Liver (tissue), 8 donors: ENCODE measurements at regions not wholly inside any gene's neighbourhood (a gene's known extent, or its start where the extent isn't known, plus 50 kb on each side); places are given as distances from the start of the nearest gene placed in this dataset.

ENCODE experiments used
- DNase-seq: peaks from one replicate; pipeline ENCODE4 v3.0.0-alpha.2; 2017; ENCODE audit warnings: low spot score
- H3K27ac ChIP-seq, 2 donors: one replicate each; pipeline ENCODE4 v1.7.0; 2013; ENCODE audit warnings: inconsistent platforms in 2 of 2, low read length in 2 of 2, control low read depth in 1 of 2, low read depth in 1 of 2, mild to moderate bottlenecking in 1 of 2
- H3K27me3 ChIP-seq, 4 donors: one replicate each; pipeline versions ENCODE4 v1.6.1 to v1.7.0; 2013; ENCODE audit warnings: low read length in 3 of 4, inconsistent platforms in 1 of 4, mild to moderate bottlenecking in 1 of 4, moderate library complexity in 1 of 4; ENCODE audit not compliant: control insufficient read depth in 4 of 4, insufficient read depth in 4 of 4
- H3K36me3 ChIP-seq, 4 donors: one replicate each; pipeline versions ENCODE4 v1.6.1 to v1.7.0; 2013; ENCODE audit warnings: low read length in 3 of 4, mild to moderate bottlenecking in 3 of 4, low read depth in 1 of 4, moderate library complexity in 1 of 4; ENCODE audit not compliant: control insufficient read depth in 4 of 4, insufficient read depth in 3 of 4
- H3K4me1 ChIP-seq, 4 donors: one replicate each; pipeline versions ENCODE4 v1.6.1 to v1.7.0; 2013; ENCODE audit warnings: low read length in 3 of 4, mild to moderate bottlenecking in 3 of 4, moderate library complexity in 1 of 4; ENCODE audit not compliant: control insufficient read depth in 4 of 4, insufficient read depth in 4 of 4
- H3K4me3 ChIP-seq, 3 donors: one replicate each; pipeline versions ENCODE4 v1.6.1 to v1.7.0; 2013; ENCODE audit warnings: low read length in 3 of 3, control low read depth in 1 of 3, low read depth in 1 of 3, mild to moderate bottlenecking in 1 of 3
- H3K9ac ChIP-seq, 2 donors: one replicate each; pipeline ENCODE4 v1.7.0; 2013; ENCODE audit warnings: low read length in 2 of 2, mild to moderate bottlenecking in 2 of 2, moderate library complexity in 2 of 2, control low read depth in 1 of 2, low read depth in 1 of 2
- H3K9me3 ChIP-seq, 4 donors: one replicate each; pipeline versions ENCODE4 v1.6.1 to v1.7.0; 2013; ENCODE audit warnings: low read length in 3 of 4; ENCODE audit not compliant: control insufficient read depth in 4 of 4
- EGR1 ChIP-seq, 2 donors: IDR thresholded peaks; 2 replicates each; pipeline ENCODE4 v1.6.1; 2016 to 2018; ENCODE audit warnings: antibody characterized with exemption in 2 of 2, low read depth in 2 of 2
- FOXA1 ChIP-seq: IDR thresholded peaks from 2 replicates; pipeline ENCODE4 v1.6.1; 2016; ENCODE audit warnings: antibody characterized with exemption
- FOXA2 ChIP-seq: IDR thresholded peaks from 2 replicates; pipeline ENCODE4 v1.6.1; 2016; ENCODE audit warnings: antibody characterized with exemption
- GABPA ChIP-seq, 2 donors: IDR thresholded peaks in 1 of 2; conservative IDR thresholded peaks in 1 of 2; 2 replicates each; pipeline ENCODE4 v1.6.1; 2016; ENCODE audit warnings: antibody characterized with exemption in 2 of 2, mild to moderate bottlenecking in 1 of 2, moderate library complexity in 1 of 2
- HNF4A ChIP-seq, 2 donors: conservative IDR thresholded peaks; 2 replicates each; pipeline ENCODE4 v1.6.1; 2016; ENCODE audit warnings: antibody characterized with exemption in 2 of 2, mild to moderate bottlenecking in 2 of 2
- HNF4G ChIP-seq: IDR thresholded peaks from 2 replicates; pipeline ENCODE4 v1.6.1; 2016; ENCODE audit warnings: antibody characterized with exemption
- JUND ChIP-seq, 2 donors: IDR thresholded peaks; 2 replicates each; pipeline ENCODE4 v1.6.1; 2016; ENCODE audit warnings: antibody characterized with exemption in 2 of 2
- NR2F2 ChIP-seq: IDR thresholded peaks from 2 replicates; pipeline ENCODE4 v1.6.1; 2016; ENCODE audit warnings: antibody characterized with exemption
- RAD21 ChIP-seq, 2 donors: IDR thresholded peaks; 2 replicates each; pipeline ENCODE4 v1.6.1; 2016; ENCODE audit warnings: antibody characterized with exemption in 2 of 2, mild to moderate bottlenecking in 2 of 2
- RXRA ChIP-seq, 2 donors: IDR thresholded peaks; 2 replicates each; pipeline ENCODE4 v1.6.1; 2017 to 2018; ENCODE audit warnings: antibody characterized with exemption in 2 of 2, mild to moderate bottlenecking in 1 of 2
- SP1 ChIP-seq: IDR thresholded peaks from 2 replicates; pipeline ENCODE4 v1.6.1; 2018; ENCODE audit warnings: antibody characterized with exemption, mild to moderate bottlenecking
- TAF1 ChIP-seq: conservative IDR thresholded peaks from 2 replicates; pipeline ENCODE4 v1.6.1; 2016; ENCODE audit warnings: antibody characterized with exemption, mild to moderate bottlenecking
- YY1 ChIP-seq: IDR thresholded peaks from 2 replicates; pipeline ENCODE4 v1.6.1; 2016; ENCODE audit warnings: antibody characterized with exemption, mild to moderate bottlenecking
- WGBS: extraction: QIAGEN DNeasy Blood & Tissue Kit; methylation state at CpG from one replicate; pipeline ENCODE4 v1.1.7; 2013; 5-methylcytosine and 5-hydroxymethylcytosine counted together
- TF ChIP-seq, protein P1 (sequence below): fragments of 150-350 bp; IDR thresholded peaks from 2 replicates; pipeline ENCODE4 v1.5.1; 2017; ENCODE audit warnings: improper control_type of control experiment, low read depth, low read length; ENCODE audit not compliant: missing input control
- TF ChIP-seq, protein P2 (sequence below): IDR thresholded peaks from 2 replicates; pipeline ENCODE4 v1.6.1; 2016; ENCODE audit warnings: antibody characterized with exemption
- TF ChIP-seq, protein P3 (sequence below): IDR thresholded peaks from 2 replicates; pipeline ENCODE4 v1.6.1; 2016; ENCODE audit warnings: antibody characterized with exemption
- TF ChIP-seq, protein P4 (sequence below): IDR thresholded peaks from 2 replicates; pipeline ENCODE4 v1.6.1; 2016; ENCODE audit warnings: antibody characterized with exemption
- TF ChIP-seq, protein P5 (sequence below): IDR thresholded peaks from 2 replicates; pipeline ENCODE4 v1.6.1; 2016; ENCODE audit warnings: antibody characterized with exemption, mild to moderate bottlenecking
- donor health status: healthy.
- donor health status: healthy.
- donor health status: healthy.
- donor health status: healthy.
- donor health status: healthy.

DNA sequence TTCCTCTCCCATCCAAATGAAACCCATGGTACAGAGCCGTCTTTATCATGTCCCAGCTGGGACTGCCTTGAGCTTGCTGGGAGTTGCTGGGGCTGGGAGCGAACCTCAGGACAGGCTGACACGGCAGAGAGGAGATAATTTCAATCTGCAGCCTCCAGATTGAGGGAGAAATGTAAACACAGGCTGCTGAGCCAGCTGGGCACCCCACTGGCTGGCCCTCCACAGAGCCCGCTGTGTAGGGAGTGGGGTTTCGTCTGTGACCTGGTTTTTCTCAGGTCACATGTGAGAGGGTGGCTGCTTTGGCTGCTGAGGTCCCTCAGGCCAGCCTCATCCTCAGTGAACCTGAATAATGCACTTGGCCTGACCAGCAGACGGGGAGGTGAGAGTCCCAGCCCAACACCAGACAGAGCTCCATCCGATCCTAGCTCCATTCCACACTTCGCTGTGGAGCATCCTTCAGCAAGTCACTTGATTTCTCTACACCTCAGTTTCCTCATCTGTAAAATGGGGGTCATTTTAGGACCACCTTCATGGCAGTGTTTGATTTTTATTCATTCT is 121.6 kb upstream of the MRPS22 start (continued):
- TF ChIP-seq, protein P1, sequence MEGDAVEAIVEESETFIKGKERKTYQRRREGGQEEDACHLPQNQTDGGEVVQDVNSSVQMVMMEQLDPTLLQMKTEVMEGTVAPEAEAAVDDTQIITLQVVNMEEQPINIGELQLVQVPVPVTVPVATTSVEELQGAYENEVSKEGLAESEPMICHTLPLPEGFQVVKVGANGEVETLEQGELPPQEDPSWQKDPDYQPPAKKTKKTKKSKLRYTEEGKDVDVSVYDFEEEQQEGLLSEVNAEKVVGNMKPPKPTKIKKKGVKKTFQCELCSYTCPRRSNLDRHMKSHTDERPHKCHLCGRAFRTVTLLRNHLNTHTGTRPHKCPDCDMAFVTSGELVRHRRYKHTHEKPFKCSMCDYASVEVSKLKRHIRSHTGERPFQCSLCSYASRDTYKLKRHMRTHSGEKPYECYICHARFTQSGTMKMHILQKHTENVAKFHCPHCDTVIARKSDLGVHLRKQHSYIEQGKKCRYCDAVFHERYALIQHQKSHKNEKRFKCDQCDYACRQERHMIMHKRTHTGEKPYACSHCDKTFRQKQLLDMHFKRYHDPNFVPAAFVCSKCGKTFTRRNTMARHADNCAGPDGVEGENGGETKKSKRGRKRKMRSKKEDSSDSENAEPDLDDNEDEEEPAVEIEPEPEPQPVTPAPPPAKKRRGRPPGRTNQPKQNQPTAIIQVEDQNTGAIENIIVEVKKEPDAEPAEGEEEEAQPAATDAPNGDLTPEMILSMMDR: no peak

DNA sequence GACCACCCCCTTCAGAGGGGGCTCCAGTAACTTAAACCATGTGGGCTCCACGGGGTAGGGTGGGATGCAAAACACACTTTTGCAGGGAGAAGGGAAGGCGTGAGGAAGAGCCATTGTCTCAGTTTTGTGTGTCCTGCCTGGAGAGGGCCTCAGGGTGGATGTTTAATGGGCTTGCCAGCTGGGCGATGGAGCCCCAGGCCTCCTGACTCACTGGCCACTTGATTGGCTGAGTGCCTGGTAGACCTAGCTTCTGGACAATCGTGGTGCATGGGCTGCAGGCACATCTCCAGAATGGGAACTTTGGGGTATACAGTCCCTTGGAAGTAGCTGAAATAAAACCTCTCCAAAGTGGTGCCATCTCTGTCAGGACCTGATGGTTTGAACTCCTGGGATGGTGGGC is 118.3 kb upstream of the MRPS22 start:
- TF ChIP-seq YY1: no peak
- TF ChIP-seq, protein P2, sequence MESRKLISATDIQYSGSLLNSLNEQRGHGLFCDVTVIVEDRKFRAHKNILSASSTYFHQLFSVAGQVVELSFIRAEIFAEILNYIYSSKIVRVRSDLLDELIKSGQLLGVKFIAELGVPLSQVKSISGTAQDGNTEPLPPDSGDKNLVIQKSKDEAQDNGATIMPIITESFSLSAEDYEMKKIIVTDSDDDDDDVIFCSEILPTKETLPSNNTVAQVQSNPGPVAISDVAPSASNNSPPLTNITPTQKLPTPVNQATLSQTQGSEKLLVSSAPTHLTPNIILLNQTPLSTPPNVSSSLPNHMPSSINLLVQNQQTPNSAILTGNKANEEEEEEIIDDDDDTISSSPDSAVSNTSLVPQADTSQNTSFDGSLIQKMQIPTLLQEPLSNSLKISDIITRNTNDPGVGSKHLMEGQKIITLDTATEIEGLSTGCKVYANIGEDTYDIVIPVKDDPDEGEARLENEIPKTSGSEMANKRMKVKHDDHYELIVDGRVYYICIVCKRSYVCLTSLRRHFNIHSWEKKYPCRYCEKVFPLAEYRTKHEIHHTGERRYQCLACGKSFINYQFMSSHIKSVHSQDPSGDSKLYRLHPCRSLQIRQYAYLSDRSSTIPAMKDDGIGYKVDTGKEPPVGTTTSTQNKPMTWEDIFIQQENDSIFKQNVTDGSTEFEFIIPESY: no peak
- TF ChIP-seq FOXA2: no peak
- TF ChIP-seq NR2F2: no peak
- no peak for TF ChIP-seq EGR1 (IDR thresholded peaks at IDR 0.05; ENCODE audit: low read depth in 2 of 2)
- TF ChIP-seq, protein P3, sequence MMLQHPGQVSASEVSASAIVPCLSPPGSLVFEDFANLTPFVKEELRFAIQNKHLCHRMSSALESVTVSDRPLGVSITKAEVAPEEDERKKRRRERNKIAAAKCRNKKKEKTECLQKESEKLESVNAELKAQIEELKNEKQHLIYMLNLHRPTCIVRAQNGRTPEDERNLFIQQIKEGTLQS: no peak
- Histone ChIP-seq H3K27ac (no peak overlapping the region), H3K4me1 (peaks cover 6 to 22% (median 17%) of the 10 kb centered on the region in 4 donors), H3K36me3 (no peaks in the 10 kb centered on the region), H3K9ac (no peak overlapping the region), H3K4me3 (no peak overlapping the region), H3K9me3 (no peaks in the 10 kb centered on the region), H3K27me3 (no peaks in the 10 kb centered on the region)
- 87% methylated on average over 4 of the region's 4 CpGs for WGBS
- DNase-seq: no peak

DNA sequence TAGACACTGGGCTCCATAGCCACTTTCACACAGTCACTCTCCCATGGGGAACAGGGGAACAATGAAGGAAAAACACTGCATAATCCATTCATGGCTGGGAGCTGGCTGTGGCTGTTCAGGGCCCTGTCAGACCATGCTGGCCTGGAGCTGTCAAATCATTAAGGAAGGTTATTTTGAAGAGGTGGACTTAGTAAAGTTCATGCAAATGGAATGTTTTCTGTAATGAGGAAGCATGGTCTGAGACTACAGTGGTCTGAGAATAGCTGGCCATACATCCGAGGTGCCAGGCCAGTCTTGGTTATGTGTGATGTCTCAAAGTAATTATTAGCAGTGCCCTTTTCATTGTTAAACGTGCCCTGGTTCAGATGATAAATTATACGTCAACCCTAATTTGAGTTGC is 117.1 kb upstream of the MRPS22 start:
- Histone ChIP-seq H3K9me3 (no peaks in the 10 kb centered on the region), H3K36me3 (no peaks in the 10 kb centered on the region), H3K4me3 (no peak overlapping the region), H3K27ac (no peak overlapping the region), H3K4me1 (peaks cover 6 to 22% (median 17%) of the 10 kb centered on the region in 4 donors), H3K27me3 (no peaks in the 10 kb centered on the region), H3K9ac (no peak overlapping the region)
- 66% methylated on average over 3 of the region's 3 CpGs for WGBS
- no peak for DNase-seq
- TF ChIP-seq RXRA (IDR thresholded peaks at IDR 0.05): no peak
- no peak for TF ChIP-seq HNF4G
- no peak for TF ChIP-seq HNF4A (conservative IDR thresholded peaks at IDR 0.05)
- TF ChIP-seq, protein P4, sequence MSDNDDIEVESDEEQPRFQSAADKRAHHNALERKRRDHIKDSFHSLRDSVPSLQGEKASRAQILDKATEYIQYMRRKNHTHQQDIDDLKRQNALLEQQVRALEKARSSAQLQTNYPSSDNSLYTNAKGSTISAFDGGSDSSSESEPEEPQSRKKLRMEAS: no peak
- no peak for TF ChIP-seq TAF1
- TF ChIP-seq SP1: no peak
- no peak for TF ChIP-seq RAD21 (IDR thresholded peaks at IDR 0.05)
- TF ChIP-seq, protein P3: no peak
- no peak for TF ChIP-seq YY1
- TF ChIP-seq FOXA1: no peak
- no peak for TF ChIP-seq JUND (IDR thresholded peaks at IDR 0.05)
- TF ChIP-seq, protein P1: no peak
- TF ChIP-seq NR2F2: no peak
- TF ChIP-seq, protein P5, sequence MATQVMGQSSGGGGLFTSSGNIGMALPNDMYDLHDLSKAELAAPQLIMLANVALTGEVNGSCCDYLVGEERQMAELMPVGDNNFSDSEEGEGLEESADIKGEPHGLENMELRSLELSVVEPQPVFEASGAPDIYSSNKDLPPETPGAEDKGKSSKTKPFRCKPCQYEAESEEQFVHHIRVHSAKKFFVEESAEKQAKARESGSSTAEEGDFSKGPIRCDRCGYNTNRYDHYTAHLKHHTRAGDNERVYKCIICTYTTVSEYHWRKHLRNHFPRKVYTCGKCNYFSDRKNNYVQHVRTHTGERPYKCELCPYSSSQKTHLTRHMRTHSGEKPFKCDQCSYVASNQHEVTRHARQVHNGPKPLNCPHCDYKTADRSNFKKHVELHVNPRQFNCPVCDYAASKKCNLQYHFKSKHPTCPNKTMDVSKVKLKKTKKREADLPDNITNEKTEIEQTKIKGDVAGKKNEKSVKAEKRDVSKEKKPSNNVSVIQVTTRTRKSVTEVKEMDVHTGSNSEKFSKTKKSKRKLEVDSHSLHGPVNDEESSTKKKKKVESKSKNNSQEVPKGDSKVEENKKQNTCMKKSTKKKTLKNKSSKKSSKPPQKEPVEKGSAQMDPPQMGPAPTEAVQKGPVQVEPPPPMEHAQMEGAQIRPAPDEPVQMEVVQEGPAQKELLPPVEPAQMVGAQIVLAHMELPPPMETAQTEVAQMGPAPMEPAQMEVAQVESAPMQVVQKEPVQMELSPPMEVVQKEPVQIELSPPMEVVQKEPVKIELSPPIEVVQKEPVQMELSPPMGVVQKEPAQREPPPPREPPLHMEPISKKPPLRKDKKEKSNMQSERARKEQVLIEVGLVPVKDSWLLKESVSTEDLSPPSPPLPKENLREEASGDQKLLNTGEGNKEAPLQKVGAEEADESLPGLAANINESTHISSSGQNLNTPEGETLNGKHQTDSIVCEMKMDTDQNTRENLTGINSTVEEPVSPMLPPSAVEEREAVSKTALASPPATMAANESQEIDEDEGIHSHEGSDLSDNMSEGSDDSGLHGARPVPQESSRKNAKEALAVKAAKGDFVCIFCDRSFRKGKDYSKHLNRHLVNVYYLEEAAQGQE: no peak
- TF ChIP-seq FOXA2: no peak
- no peak for TF ChIP-seq GABPA (IDR thresholded peaks at IDR 0.05 in 1 of 2, conservative IDR thresholded peaks at IDR 0.05 in 1 of 2)
- TF ChIP-seq EGR1 (IDR thresholded peaks at IDR 0.05; ENCODE audit: low read depth in 2 of 2): no peak
